WI38 (cell line): ENCODE measurements at regions not wholly inside any gene's neighbourhood (a gene's known extent, or its start where the extent isn't known, plus 50 kb on each side); places are given as distances from the start of the nearest gene placed in this dataset.

Experiments
- H3K4me3 ChIP-seq: 2 replicates; pipeline ENCODE4 v1.5.1; 2011; ENCODE audit warnings: low read depth, mild to moderate bottlenecking, control low read depth, low read length
- CTCF ChIP-seq: IDR thresholded peaks from 2 replicates; pipeline ENCODE4 v1.5.1; 2012; ENCODE audit warnings: low read depth, mild to moderate bottlenecking, control low read depth, low read length

- TF ChIP-seq CTCF: no peak
Observed at GRCh38 chr3:151960961-151961580, 87.6 kb downstream of the SUCNR1 start.

GRCh38 chr3:151962352-151962751 lies 88.9 kb downstream of the SUCNR1 start:
- TF ChIP-seq CTCF: no peak
- no peak overlapping the region for H3K4me3 ChIP-seq

More at GRCh38 chr3:151960961-151961580, 87.6 kb downstream of the SUCNR1 start:
- H3K4me3 ChIP-seq: no peak overlapping the region

DNA sequence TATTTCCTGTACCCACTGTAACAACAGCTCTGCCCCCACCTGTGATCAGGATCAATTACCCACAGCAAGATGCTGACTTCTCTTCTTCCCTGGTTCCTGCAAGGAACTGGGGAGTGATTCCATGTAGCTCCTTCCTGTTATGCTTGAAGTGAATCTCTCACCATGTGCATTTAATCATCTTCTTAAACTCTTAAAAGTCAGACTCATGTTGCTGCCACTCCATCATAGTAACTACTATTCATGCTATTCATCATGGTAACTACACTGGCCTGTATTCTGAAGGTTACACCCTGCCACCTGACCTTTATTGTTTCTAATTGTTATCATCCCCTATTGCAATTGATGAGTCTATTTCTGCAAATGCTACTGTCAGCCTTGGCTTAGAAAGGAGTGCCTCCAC lies 89.5 kb downstream of the SUCNR1 start:
- H3K4me3 ChIP-seq: no peak overlapping the region
- TF ChIP-seq CTCF: no peak

- H3K4me3 ChIP-seq: no peak overlapping the region
- TF ChIP-seq CTCF: no peak
Observed at GRCh38 chr3:151964743-151965142, 91.3 kb downstream of the SUCNR1 start.

GRCh38 chr3:151969026-151969642 lies 95.7 kb downstream of the SUCNR1 start:
- H3K4me3 ChIP-seq: no peak overlapping the region
- TF ChIP-seq CTCF: no peak

GRCh38 chr3:151971814-151972579 lies 98.6 kb downstream of the SUCNR1 start:
- H3K4me3 ChIP-seq: no peak overlapping the region
- TF ChIP-seq CTCF: no peak

DNA sequence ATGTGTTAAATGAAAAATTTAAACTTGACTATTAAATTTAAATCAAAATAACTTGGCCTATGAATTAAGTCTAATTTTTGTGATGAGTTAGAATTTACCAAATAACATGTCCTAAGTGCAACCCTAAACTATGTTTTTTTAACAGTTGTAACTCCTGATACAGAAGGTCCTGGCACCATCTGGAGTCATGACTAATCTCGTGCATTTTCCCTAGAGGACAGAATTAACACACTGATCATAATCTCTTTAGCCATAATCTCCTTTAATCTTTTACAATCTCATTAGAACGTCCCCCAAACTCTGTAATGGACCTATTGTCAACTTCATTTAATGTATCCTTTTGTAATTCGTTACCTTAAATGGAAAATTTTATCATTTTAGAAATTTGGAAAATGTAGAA lies 100.6 kb downstream of the SUCNR1 start:
- no peak overlapping the region for H3K4me3 ChIP-seq
- no peak for TF ChIP-seq CTCF
